NCI-H524 (cell line): ENCODE measurements at regions not wholly inside any gene's neighbourhood (a gene's known extent, or its start where the extent isn't known, plus 50 kb on each side); places are given as distances from the start of the nearest gene placed in this dataset.

Experiments used
- DNase-seq, 2 experiments: peaks; one replicate each; lab custom pipeline; 2025; lab: John Stamatoyannopoulos, UW

GRCh38 chr4:20451986-20452385 lies 200.3 kb downstream of the SLIT2 start:
- no peak for DNase-seq

GRCh38 chr4:20454515-20454914 lies 202.8 kb downstream of the SLIT2 start:
- DNase-seq: no peak

GRCh38 chr4:20456407-20456806 lies 204.7 kb downstream of the SLIT2 start:
- no peak for DNase-seq

GRCh38 chr4:20462426-20463175 lies 210.9 kb downstream of the SLIT2 start:
- DNase-seq: no peak

- no peak for DNase-seq
Observed at GRCh38 chr4:20463176-20463430, 211.4 kb downstream of the SLIT2 start.

GRCh38 chr4:20464381-20464780 lies 212.7 kb downstream of the SLIT2 start:
- no peak for DNase-seq

- no peak for DNase-seq
Observed at GRCh38 chr4:20474119-20474518, 222.4 kb downstream of the SLIT2 start.

GRCh38 chr4:20478412-20478811 lies 221.8 kb upstream of the PACRGL start:
- DNase-seq: no peak

- DNase-seq: no peak
Observed at GRCh38 chr4:20480165-20480947, 219.9 kb upstream of the PACRGL start.

GRCh38 chr4:20483416-20483815 lies 216.8 kb upstream of the PACRGL start:
- no peak for DNase-seq

GRCh38 chr4:20486433-20486832 lies 213.8 kb upstream of the PACRGL start:
- no peak for DNase-seq

GRCh38 chr4:20487446-20487845 lies 212.8 kb upstream of the PACRGL start:
- no peak for DNase-seq

GRCh38 chr4:20487852-20488251 lies 212.4 kb upstream of the PACRGL start:
- no peak for DNase-seq

- peak in 1 of 2 experiments; percentile 3 for DNase-seq
Observed at GRCh38 chr4:20490734-20491133, 209.5 kb upstream of the PACRGL start.

- no peak for DNase-seq
Observed at GRCh38 chr4:20493761-20494353, 206.4 kb upstream of the PACRGL start.

- no peak for DNase-seq
Observed at GRCh38 chr4:20496068-20496467, 204.2 kb upstream of the PACRGL start.

GRCh38 chr4:20504146-20504545 lies 196.1 kb upstream of the PACRGL start:
- DNase-seq: peak in 1 of 2 experiments; percentile 41

GRCh38 chr4:20505927-20506326 lies 194.3 kb upstream of the PACRGL start:
- no peak for DNase-seq

- no peak for DNase-seq
Observed at GRCh38 chr4:20506827-20507226, 193.4 kb upstream of the PACRGL start.

- DNase-seq: no peak
Observed at GRCh38 chr4:20509315-20509714, 190.9 kb upstream of the PACRGL start.

- DNase-seq: no peak
Observed at GRCh38 chr4:20512033-20512792, 188.0 kb upstream of the PACRGL start.

GRCh38 chr4:20512985-20513384 lies 187.3 kb upstream of the PACRGL start:
- DNase-seq: no peak

- DNase-seq: no peak
Observed at GRCh38 chr4:20520901-20521300, 179.4 kb upstream of the PACRGL start.
